ENCODE measurements at regions not wholly inside any gene's neighbourhood (a gene's known extent, or its start where the extent isn't known, plus 50 kb on each side); places are given as distances from the start of the nearest gene placed in this dataset.
"Not testable (repeated sequence)": the region's sequence is repeated elsewhere in the genome, so short reads cannot be mapped to it uniquely, and the experiment has no call there.

- ATAC-seq (no peak), DNase-seq (no peak)
- intact Hi-C loops (cut with DNase I), result no loop called here
Observed at GRCh38 chr9:90162326-90162725, 480.3 kb downstream of the DIRAS2 start.

- no peak for ATAC-seq
- DNase-seq, result no peak
- intact Hi-C loops (cut with DNase I), result no loop called here
Observed at GRCh38 chr9:90162819-90163218, 479.8 kb downstream of the DIRAS2 start.

GRCh38 chr9:90165281-90165680, 477.3 kb downstream of the DIRAS2 start:
- intact Hi-C loops (cut with DNase I), result no loop called here
- ATAC-seq (no peak), DNase-seq (no peak)

GRCh38 chr9:90166374-90166773, 476.2 kb downstream of the DIRAS2 start:
- DNase-seq; intact Hi-C loops (cut with DNase I); ATAC-seq: not testable (repeated sequence)

- intact Hi-C loops (cut with DNase I), result no loop called here
- DNase-seq (no peak), ATAC-seq (no peak)
Observed at GRCh38 chr9:90167914-90168313, 474.7 kb downstream of the DIRAS2 start.

- DNase-seq, result no peak
- no peak for ATAC-seq
- intact Hi-C loops (cut with DNase I), result no loop called here
Observed at GRCh38 chr9:90169490-90169889, 473.1 kb downstream of the DIRAS2 start.

GRCh38 chr9:90173935-90174334, 468.7 kb downstream of the DIRAS2 start:
- intact Hi-C loops (cut with DNase I); ATAC-seq; DNase-seq: not testable (repeated sequence)

GRCh38 chr9:90174346-90174745, 468.3 kb downstream of the DIRAS2 start:
- ATAC-seq; intact Hi-C loops (cut with DNase I); DNase-seq: not testable (repeated sequence)

- no peak for DNase-seq
- intact Hi-C loops (cut with DNase I), result no loop called here
- ATAC-seq, result no peak
Observed at GRCh38 chr9:90175257-90175656, 467.4 kb downstream of the DIRAS2 start.

- DNase-seq (no peak), ATAC-seq (no peak)
- intact Hi-C loops (cut with DNase I), result no loop called here
Observed at GRCh38 chr9:90175865-90176264, 466.8 kb downstream of the DIRAS2 start.

GRCh38 chr9:90176901-90177300, 465.7 kb downstream of the DIRAS2 start:
- no peak for ATAC-seq
- intact Hi-C loops (cut with DNase I), result no loop called here
- no peak for DNase-seq

- no peak for ATAC-seq
- DNase-seq, result no peak
- intact Hi-C loops (cut with DNase I), result no loop called here
Observed at GRCh38 chr9:90180381-90180780, 462.2 kb downstream of the DIRAS2 start.

- intact Hi-C loops (cut with DNase I), result no loop called here
- DNase-seq (no peak), ATAC-seq (no peak)
Observed at GRCh38 chr9:90188656-90189055, 454.0 kb downstream of the DIRAS2 start.

- no peak for DNase-seq
- ATAC-seq, result peak in 1 of 2 donors; percentile 41
Observed at GRCh38 chr9:90189306-90189705, 453.3 kb downstream of the DIRAS2 start.

GRCh38 chr9:90192465-90192864, 450.2 kb downstream of the DIRAS2 start:
- ATAC-seq; intact Hi-C loops (cut with DNase I); DNase-seq: not testable (repeated sequence)

More at GRCh38 chr9:90189306-90189705, 453.3 kb downstream of the DIRAS2 start:
- intact Hi-C loops (cut with DNase I), result no loop called here

GRCh38 chr9:90198956-90199355, 443.7 kb downstream of the DIRAS2 start:
- intact Hi-C loops (cut with DNase I), result no loop called here
- no peak for ATAC-seq
- DNase-seq, result no peak

GRCh38 chr9:90201766-90202165, 440.9 kb downstream of the DIRAS2 start:
- intact Hi-C loops (cut with DNase I), result no loop called here
- DNase-seq, result no peak

GRCh38 chr9:90204128-90204831, 438.3 kb downstream of the DIRAS2 start:
- intact Hi-C loops (cut with DNase I), result no loop called here
- no peak for ATAC-seq
- no peak for DNase-seq

More at GRCh38 chr9:90201766-90202165, 440.9 kb downstream of the DIRAS2 start:
- ATAC-seq, result no peak

- ATAC-seq; DNase-seq; intact Hi-C loops (cut with DNase I): not testable (repeated sequence)
Observed at GRCh38 chr9:90213045-90213444, 429.6 kb downstream of the DIRAS2 start.

- intact Hi-C loops (cut with DNase I), result loop anchor here (10.0 kb wide), 1 partner anchor 655 kb away; no protein-coding TSS in a partner anchor
- DNase-seq (no peak), ATAC-seq (no peak)
Observed at GRCh38 chr9:90219548-90220118, 423.0 kb downstream of the DIRAS2 start.

GRCh38 chr9:90221899-90222298, 420.7 kb downstream of the DIRAS2 start:
- ATAC-seq, DNase-seq: not testable (repeated sequence)
- intact Hi-C loops (cut with DNase I), result loop anchor here (10.0 kb wide), 1 partner anchor 653 kb away; no protein-coding TSS in a partner anchor
